Stimulated activated CD8-positive, alpha-beta memory T cell treated with anti-CD3 and anti-CD28 coated beads, Interleukin-15, amount 100 ng/mL, for 4 hours (primary cell): ENCODE measurements at regions not wholly inside any gene's neighbourhood (a gene's known extent, or its start where the extent isn't known, plus 50 kb on each side); places are given as distances from the start of the nearest gene placed in this dataset.
A peak's percentile ranks its signal among the peaks of the same experiment; 100 is the strongest.
"Not testable (repeated sequence)": the region's sequence is repeated elsewhere in the genome, so short reads cannot be mapped to it uniquely, and the experiment has no call there.

ENCODE experiments used
- DNase-seq, 2 donors: peaks; one replicate each; pipeline ENCODE4 v3.0.0-alpha.2; 2020; ENCODE audit warnings: low read depth in 2 of 2

- DNase-seq, result no peak
Observed at GRCh38 chr2:234191819-234192407, 141.4 kb downstream of the SPP2 start.

- DNase-seq, result no peak
Observed at GRCh38 chr2:234189786-234190300, 139.3 kb downstream of the SPP2 start.

GRCh38 chr2:234189230-234189629 is 138.7 kb downstream of the SPP2 start:
- no peak for DNase-seq

GRCh38 chr2:234187646-234188174 is 137.2 kb downstream of the SPP2 start:
- no peak for DNase-seq

- DNase-seq, result no peak
Observed at GRCh38 chr2:234181121-234181520, 130.6 kb downstream of the SPP2 start.

- no peak for DNase-seq
Observed at GRCh38 chr2:234179031-234179363, 128.5 kb downstream of the SPP2 start.

- DNase-seq, result no peak
Observed at GRCh38 chr2:234178330-234179030, 128.0 kb downstream of the SPP2 start.

- no peak for DNase-seq
Observed at GRCh38 chr2:234175649-234176048, 125.1 kb downstream of the SPP2 start.

GRCh38 chr2:234174742-234175141 is 124.2 kb downstream of the SPP2 start:
- DNase-seq, result no peak

- DNase-seq, result no peak
Observed at GRCh38 chr2:234172532-234172931, 122.0 kb downstream of the SPP2 start.

GRCh38 chr2:234172066-234172465 is 121.6 kb downstream of the SPP2 start:
- no peak for DNase-seq

GRCh38 chr2:234171666-234172065 is 121.2 kb downstream of the SPP2 start:
- DNase-seq, result no peak

- no peak for DNase-seq
Observed at GRCh38 chr2:234169674-234170073, 119.2 kb downstream of the SPP2 start.

- DNase-seq, result not testable (repeated sequence)
Observed at GRCh38 chr2:234168605-234169570, 118.4 kb downstream of the SPP2 start.

- DNase-seq, result no peak
Observed at GRCh38 chr2:234166531-234166930, 116.0 kb downstream of the SPP2 start.

GRCh38 chr2:234165421-234165820 is 114.9 kb downstream of the SPP2 start:
- DNase-seq, result no peak

GRCh38 chr2:234164493-234165413 is 114.3 kb downstream of the SPP2 start:
- peak; percentile 13 to 17 for DNase-seq

GRCh38 chr2:234163510-234164045 is 113.1 kb downstream of the SPP2 start:
- no peak for DNase-seq

GRCh38 chr2:234162861-234163260 is 112.4 kb downstream of the SPP2 start:
- no peak for DNase-seq

- DNase-seq, result no peak
Observed at GRCh38 chr2:234161932-234162331, 111.4 kb downstream of the SPP2 start.

GRCh38 chr2:234158812-234159211 is 108.3 kb downstream of the SPP2 start:
- no peak for DNase-seq
